ENCODE measurements at regions not wholly inside any gene's neighbourhood (a gene's known extent, or its start where the extent isn't known, plus 50 kb on each side); places are given as distances from the start of the nearest gene placed in this dataset.

GRCh38 chr5:58362135-58362534, 97.8 kb downstream of the PLK2 start:
- TF ChIP-seq POLR2A (IDR thresholded peaks at IDR 0.05; ENCODE audit: low read depth, low read length), result no peak
- no peak for TF ChIP-seq POLR2AphosphoS5 (IDR thresholded peaks at IDR 0.05; ENCODE audit: low read depth, low read length)
